IMR-90 (cell line): ENCODE measurements at regions not wholly inside any gene's neighbourhood (a gene's known extent, or its start where the extent isn't known, plus 50 kb on each side); places are given as distances from the start of the nearest gene placed in this dataset.

ENCODE experiments used
- CEBPB ChIP-seq: IDR thresholded peaks from 2 replicates; pipeline ENCODE4 v1.6.1; 2012; ENCODE audit warnings: low read depth, low read length, improper control_type of control experiment
- CTCF ChIP-seq: conservative IDR thresholded peaks from 2 replicates; pipeline ENCODE4 v1.5.1; 2012; ENCODE audit warnings: mild to moderate bottlenecking, low read depth, low read length, improper control_type of control experiment
- ELK1 ChIP-seq: fragments of 150-350 bp; IDR thresholded peaks from 2 replicates; pipeline ENCODE4 v1.6.1; 2016; ENCODE audit warnings: low read depth, mild to moderate bottlenecking, low read length, moderate library complexity, borderline replicate concordance
- MXI1 ChIP-seq: IDR thresholded peaks from 2 replicates; pipeline ENCODE4 v1.6.1; 2012; ENCODE audit warnings: low read depth, mild to moderate bottlenecking, low read length, moderate library complexity, borderline replicate concordance
- POLR2A ChIP-seq: IDR thresholded peaks from 2 replicates; pipeline ENCODE4 v1.6.1; 2012; ENCODE audit warnings: mild to moderate bottlenecking, low read depth, low read length
- SMC3 ChIP-seq: fragments of 150-350 bp; IDR thresholded peaks from 2 replicates; pipeline ENCODE4 v1.6.1; 2016; ENCODE audit warnings: low read depth, mild to moderate bottlenecking, antibody characterized with exemption, low read length, moderate library complexity
- USF2 ChIP-seq: fragments of 150-350 bp; IDR thresholded peaks from 2 replicates; pipeline ENCODE4 v1.6.1; 2017; ENCODE audit warnings: mild to moderate bottlenecking, antibody characterized with exemption, low read length, low read depth

- no peak for TF ChIP-seq USF2
- TF ChIP-seq ELK1: no peak
- TF ChIP-seq POLR2A: no peak
- TF ChIP-seq CTCF: no peak
- TF ChIP-seq SMC3: no peak
- TF ChIP-seq MXI1: no peak
- TF ChIP-seq CEBPB: no peak
These were observed 666.5 kb downstream of the ADCYAP1 start for GRCh38 chr18:1571206-1571605.
